ENCODE measurements at regions not wholly inside any gene's neighbourhood (a gene's known extent, or its start where the extent isn't known, plus 50 kb on each side); places are given as distances from the start of the nearest gene placed in this dataset.

GRCh38 chr14:42269234-42269633 is 662.6 kb downstream of the LRFN5 start:
- DNase-seq, result no peak

DNA sequence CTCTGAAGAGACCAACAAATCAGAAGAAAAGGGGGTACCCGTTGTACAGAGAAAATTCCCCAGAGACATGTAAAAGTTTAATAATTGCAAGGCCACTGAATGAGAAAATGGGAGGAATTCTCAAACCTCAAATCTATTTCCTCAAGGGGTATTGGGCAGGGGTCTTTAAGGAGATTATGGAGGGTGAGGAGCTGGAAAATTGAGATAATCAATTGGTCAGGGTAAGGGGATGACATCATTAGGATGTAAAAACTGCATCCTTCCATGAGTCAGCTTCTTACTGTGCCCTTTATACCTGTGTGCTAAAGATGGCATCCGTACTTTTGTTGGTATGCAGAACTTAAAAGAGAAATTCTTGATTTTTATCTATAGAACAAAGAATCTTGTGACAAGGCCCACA is 641.5 kb downstream of the LRFN5 start:
- no peak for DNase-seq

DNA sequence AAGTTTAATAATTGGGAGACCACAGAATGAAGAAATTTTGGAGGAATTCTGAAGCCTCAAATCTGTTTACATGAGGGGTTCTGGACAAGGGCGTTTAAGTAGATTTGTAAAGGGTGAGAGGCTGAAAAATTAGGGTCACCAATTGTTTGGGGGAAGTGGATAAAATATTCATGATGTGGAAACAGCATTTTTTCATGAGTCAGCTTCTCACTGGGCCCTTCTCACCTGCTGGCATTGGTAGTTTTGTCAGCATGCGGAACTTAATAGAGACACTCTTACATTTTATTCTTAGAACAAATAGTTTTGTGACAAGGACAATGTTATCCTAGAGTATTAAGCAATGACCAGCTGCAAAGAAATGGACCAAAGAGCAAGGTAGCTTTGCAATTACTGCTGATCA is 634.4 kb downstream of the LRFN5 start:
- no peak for DNase-seq

DNA sequence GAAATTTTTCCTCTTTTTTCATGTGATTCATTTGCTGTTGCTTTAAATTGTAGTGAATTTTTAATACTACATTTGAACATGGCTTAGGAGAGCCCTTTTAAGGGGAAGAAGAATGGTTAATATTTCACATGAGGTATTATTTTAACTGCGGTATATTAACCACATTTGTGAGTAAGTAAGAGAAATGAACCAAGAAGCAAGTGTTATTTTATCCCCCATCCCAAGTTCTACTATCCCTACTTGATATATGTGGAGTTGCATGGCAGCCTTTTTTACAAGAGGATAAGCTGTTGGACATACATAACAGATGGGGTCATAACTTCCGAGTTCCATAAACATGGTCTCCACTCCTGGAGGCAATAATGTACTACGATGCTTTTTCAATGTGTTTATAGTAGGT is 623.3 kb downstream of the LRFN5 start:
- no peak for DNase-seq

DNA sequence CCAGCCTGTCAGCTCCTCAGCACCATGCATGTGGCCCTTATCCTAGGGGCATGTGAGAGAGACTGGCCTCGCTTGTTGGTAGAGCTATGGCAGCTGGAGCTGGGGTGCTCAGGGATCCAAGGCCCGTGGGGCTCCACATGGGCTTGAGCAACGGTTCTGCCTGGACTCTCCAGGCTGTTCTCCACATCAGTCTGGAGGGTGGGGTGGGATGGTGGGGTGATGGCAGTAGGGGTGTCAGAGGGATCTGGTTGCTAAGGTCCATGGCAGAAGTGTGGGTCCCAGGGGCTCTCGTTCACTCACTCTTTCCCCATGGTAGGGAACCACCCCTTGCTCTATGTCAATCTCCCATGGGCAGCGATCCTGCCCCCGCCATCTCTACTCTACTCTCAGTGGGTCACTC is 622.6 kb downstream of the LRFN5 start:
- no peak for DNase-seq

GRCh38 chr14:42228611-42229010 is 621.9 kb downstream of the LRFN5 start:
- no peak for DNase-seq

GRCh38 chr14:42224053-42224888 is 617.6 kb downstream of the LRFN5 start:
- DNase-seq, result peak in 45 of 58 donors; percentile 1 to 76 (median 27)

DNA sequence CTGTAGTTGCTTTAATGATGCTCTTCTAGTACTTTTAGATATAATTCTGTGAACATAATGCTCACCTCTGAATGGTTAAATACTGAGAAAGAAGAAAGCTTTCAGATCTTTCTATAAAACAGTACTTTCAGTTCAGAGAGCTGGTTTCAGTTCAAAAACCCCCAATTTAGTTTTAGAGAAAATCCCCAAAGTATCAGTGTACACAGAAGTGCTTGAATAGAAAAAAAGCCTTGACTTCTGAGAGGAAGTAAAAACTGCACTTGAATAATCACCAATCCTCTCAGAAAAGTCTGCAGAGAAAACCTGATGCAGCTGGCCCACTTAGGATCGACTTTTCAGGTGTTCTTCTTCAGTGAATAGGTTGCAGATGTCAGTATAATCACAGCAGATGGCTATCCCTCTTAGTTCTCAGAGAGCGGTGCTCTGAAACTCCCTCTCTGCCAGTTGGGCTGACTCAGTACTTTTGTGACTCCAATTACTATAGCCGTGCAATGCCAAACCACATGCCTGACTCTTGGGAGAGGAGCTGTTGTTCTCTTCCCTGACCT is 616.3 kb downstream of the LRFN5 start:
- peak in 6 of 58 donors; percentile 3 to 14 (median 6) for DNase-seq

- DNase-seq, result peak in 1 of 58 donors; percentile 2
These were observed 608.4 kb downstream of the LRFN5 start for GRCh38 chr14:42214981-42215491.

DNA sequence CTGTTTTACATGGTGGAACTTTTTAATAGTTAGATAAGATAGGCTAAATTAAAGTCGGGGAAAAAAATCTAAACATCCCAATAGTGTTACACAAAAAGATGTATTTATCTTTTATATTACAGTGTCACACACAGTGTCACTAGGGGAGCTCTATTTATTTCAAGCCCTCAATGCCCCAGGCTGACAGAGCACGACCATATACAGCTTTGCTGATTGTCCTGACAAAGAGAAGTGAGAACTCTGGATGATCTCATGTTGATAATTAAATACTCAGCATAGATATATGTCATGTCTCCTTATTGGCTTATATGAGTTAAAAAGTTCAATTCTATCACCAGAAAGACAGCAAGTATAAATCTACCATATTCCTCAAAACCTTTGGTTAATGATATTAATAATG is 594.3 kb downstream of the LRFN5 start:
- no peak for DNase-seq

- DNase-seq, result no peak
These were observed 591.3 kb downstream of the LRFN5 start for GRCh38 chr14:42198010-42198409.

GRCh38 chr14:42192738-42193653 is 586.3 kb downstream of the LRFN5 start:
- no peak for DNase-seq

- DNase-seq, result no peak
These were observed 584.1 kb downstream of the LRFN5 start for GRCh38 chr14:42190744-42191143.

DNA sequence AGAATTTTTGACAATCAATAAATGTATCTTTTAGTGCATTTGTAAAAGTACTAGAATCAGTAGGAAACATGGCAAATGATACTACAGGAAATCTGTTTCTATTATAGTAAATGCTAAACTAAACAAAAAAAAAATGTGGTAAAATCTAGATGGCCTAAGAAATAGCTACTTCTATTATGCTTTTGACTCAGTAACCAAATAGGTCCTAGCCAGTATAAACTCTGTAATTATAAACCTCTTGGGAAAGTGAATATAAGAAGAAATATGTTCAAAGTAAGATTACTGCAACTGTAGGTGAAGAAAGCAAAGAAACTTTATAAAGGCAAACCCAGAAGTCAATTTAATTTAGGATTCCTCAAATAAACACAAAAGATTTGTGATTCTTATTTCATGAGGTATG is 581.2 kb downstream of the LRFN5 start:
- DNase-seq, result no peak

GRCh38 chr14:42185718-42186117 is 579.0 kb downstream of the LRFN5 start:
- no peak for DNase-seq

DNA sequence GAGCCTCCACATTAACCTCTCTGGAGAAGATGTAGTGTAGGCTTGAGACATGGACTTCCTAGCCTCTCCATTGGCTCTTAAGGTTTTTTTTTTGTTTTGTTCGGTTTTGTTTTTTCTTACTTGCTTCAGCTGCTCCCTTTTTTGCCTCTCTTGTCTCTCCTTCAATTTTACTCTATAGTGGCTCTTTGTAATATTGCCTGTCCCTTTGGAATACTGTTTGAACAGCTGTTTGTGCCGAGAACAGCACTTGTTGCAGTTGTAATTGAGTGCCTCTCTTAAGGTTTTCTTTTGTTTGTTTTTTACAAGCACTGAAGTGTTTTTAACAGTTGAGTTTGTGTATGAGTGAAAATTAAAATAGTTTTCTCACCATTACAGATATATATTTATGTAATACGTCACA is 567.7 kb downstream of the LRFN5 start:
- DNase-seq, result no peak

DNA sequence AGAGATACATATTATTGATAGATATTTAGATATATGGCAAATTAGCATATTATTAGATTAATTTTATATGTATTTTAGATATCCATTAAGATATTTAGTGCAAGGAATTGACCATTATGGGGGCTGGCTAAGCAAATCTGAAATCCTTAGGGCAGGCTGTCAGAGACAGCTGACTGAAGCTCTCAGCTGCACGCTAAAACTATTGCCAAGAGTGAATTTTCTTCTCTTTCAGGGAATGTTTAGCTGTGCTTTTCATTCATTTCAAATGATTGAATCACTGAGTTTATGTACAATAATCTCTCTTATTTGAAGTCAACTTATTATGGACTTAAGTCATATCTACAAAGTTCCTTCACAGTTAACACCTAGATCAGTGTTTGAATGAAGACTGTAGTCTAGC is 566.5 kb downstream of the LRFN5 start:
- no peak for DNase-seq

GRCh38 chr14:42172304-42172703 is 565.6 kb downstream of the LRFN5 start:
- DNase-seq, result no peak

DNA sequence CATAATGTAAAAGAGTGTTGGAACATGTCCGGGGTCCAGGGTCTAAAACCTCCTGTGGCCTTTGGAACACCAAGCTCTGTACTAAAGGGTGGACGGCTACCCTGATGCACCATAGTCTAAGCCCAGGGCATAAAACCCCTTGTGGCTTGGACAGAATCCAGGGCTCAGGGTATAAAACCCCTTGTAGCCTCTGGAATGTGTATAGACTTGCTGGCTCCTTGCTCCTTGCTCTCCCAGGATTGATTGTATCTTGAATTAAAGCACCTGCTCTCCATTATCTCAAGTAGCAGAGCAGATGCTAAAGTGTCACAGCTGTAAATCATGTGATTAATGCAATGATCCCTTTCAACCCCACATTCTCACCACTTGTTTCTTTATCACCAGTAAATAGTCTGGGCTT is 556.5 kb downstream of the LRFN5 start:
- no peak for DNase-seq

DNA sequence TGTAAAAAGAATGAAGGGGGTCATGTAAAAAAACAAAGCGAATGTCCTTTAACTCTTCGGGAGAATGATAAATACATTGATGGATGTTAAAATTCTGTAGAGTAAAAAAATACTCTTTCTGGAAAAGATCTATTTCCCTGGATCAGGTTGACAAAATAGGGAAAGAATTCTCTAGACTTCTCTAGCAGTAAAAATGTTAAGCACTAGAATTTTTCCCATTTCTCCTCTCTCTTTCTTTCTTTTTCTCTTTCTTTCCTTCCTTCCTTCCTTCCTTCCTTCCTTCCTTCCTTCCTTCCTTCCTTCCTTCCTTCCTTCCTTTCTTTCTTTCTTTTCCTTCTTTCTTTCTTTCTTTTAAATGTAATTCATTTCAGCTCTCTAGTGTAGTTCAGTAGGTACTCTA is 552.5 kb downstream of the LRFN5 start:
- no peak for DNase-seq

DNA sequence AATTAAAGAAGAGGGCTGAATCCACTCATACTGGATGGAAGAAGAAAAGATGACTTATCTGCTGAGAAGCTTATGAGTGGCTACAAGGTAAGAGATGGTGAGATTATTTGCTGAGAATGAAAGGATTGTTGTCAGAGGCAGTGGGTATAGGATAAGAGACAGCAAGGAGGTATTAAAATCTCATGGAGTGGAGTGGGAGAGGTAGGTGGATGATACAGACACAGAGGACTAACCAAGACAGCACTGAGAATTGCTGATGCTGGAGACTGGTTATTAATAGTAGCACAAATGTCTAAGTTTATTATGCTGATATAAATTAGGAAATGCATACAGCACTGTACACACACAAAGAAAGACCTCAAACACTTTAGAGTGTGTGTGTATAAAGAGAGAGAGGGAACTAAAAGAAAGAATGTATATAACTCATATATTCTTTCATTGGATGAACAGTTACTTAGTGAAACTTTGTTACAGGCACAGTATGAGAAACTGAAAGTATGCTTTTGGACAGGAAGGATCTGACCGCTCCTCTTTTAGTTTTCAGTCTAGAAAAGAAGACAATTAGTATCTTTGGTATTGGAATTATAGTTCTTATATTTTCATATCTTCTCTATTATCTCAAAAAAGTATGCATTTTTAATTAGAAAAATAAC is 543.1 kb downstream of the LRFN5 start:
- no peak for DNase-seq
